Mesothelial cell of epicardium (in vitro differentiated cells): ENCODE measurements at regions not wholly inside any gene's neighbourhood (a gene's known extent, or its start where the extent isn't known, plus 50 kb on each side); places are given as distances from the start of the nearest gene placed in this dataset.
A peak's percentile ranks its signal among the peaks of the same experiment; 100 is the strongest.

Experiments
- DNase-seq, 2 experiments: peaks; one replicate each; pipeline ENCODE4 v3.0.0; 2021; ENCODE audit warnings: low spot score in 2 of 2; ENCODE audit not compliant: unreplicated experiment in 2 of 2
- H3K27ac Mint-ChIP-seq: 2 replicates; pipeline ENCODE4 v1.8.0; 2021; ENCODE audit warnings: mixed read lengths
- H3K27me3 Mint-ChIP-seq: 2 replicates; pipeline ENCODE4 v1.8.0; 2021; ENCODE audit warnings: low read depth, mixed read lengths
- H3K36me3 Mint-ChIP-seq: 2 replicates; pipeline ENCODE4 v1.8.0; 2021; ENCODE audit warnings: mixed read lengths
- H3K4me1 Mint-ChIP-seq: 2 replicates; pipeline ENCODE4 v1.8.0; 2021; ENCODE audit warnings: mixed read lengths
- H3K4me3 Mint-ChIP-seq: 2 replicates; pipeline ENCODE4 v1.8.0; 2021; ENCODE audit warnings: mild to moderate bottlenecking, moderate library complexity, mixed read lengths
- H3K9me3 Mint-ChIP-seq: 2 replicates; pipeline ENCODE4 v1.8.0; 2021; ENCODE audit warnings: mixed read lengths
- TF ChIP-seq, protein P1 (sequence below): fragments of 200-600 bp; sonication (generic); IDR thresholded peaks from one replicate; pipeline ENCODE4 v1.5.0; 2021; ENCODE audit warnings: antibody characterized with exemption; ENCODE audit not compliant: unreplicated experiment

- Mint-ChIP-seq H3K9me3 (no peaks in the 10 kb centered on the region), H3K4me3 (no peak overlapping the region), H3K4me1 (peaks cover 6% of the 10 kb centered on the region)
Measured at GRCh38 chr9:91042541-91042940, 240.9 kb downstream of the SYK start.

GRCh38 chr9:91043056-91043810, 241.6 kb downstream of the SYK start:
- peaks cover 3% of the 10 kb centered on the region for H3K27me3 Mint-ChIP-seq
- no peaks in the 10 kb centered on the region for H3K36me3 Mint-ChIP-seq
- H3K4me3 Mint-ChIP-seq = no peak overlapping the region
- no peaks in the 10 kb centered on the region for H3K9me3 Mint-ChIP-seq
- no peak overlapping the region for H3K27ac Mint-ChIP-seq
- DNase-seq = peak in 1 of 2 experiments; percentile 24
- peaks cover 4% of the 10 kb centered on the region for H3K4me1 Mint-ChIP-seq
- TF ChIP-seq, protein P1, sequence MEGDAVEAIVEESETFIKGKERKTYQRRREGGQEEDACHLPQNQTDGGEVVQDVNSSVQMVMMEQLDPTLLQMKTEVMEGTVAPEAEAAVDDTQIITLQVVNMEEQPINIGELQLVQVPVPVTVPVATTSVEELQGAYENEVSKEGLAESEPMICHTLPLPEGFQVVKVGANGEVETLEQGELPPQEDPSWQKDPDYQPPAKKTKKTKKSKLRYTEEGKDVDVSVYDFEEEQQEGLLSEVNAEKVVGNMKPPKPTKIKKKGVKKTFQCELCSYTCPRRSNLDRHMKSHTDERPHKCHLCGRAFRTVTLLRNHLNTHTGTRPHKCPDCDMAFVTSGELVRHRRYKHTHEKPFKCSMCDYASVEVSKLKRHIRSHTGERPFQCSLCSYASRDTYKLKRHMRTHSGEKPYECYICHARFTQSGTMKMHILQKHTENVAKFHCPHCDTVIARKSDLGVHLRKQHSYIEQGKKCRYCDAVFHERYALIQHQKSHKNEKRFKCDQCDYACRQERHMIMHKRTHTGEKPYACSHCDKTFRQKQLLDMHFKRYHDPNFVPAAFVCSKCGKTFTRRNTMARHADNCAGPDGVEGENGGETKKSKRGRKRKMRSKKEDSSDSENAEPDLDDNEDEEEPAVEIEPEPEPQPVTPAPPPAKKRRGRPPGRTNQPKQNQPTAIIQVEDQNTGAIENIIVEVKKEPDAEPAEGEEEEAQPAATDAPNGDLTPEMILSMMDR = no peak

More at GRCh38 chr9:91042541-91042940, 240.9 kb downstream of the SYK start:
- no peaks in the 10 kb centered on the region for H3K27me3 Mint-ChIP-seq
- no peaks in the 10 kb centered on the region for H3K36me3 Mint-ChIP-seq
- DNase-seq = peak in 1 of 2 experiments; percentile 20
- TF ChIP-seq, protein P1 = no peak
- no peak overlapping the region for H3K27ac Mint-ChIP-seq

DNA sequence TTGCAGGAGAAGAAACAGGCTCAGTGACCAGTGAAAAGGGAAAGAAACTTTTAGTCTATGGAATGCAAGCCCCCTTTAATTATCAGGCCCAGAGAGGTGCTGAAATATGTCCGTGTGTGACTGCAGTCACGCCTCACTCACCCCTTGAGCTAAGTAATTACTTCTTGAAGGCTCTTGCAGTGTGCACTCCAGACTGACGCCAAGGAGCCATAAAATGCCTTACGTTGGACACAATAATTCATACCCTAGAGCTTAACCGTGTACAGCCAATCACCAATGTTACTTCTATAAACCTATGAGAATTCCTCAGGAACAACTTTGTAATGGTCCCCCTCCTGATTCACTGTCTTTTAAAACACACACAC, 242.2 kb downstream of the SYK start:
- peaks cover 5% of the 10 kb centered on the region for H3K27me3 Mint-ChIP-seq

DNA sequence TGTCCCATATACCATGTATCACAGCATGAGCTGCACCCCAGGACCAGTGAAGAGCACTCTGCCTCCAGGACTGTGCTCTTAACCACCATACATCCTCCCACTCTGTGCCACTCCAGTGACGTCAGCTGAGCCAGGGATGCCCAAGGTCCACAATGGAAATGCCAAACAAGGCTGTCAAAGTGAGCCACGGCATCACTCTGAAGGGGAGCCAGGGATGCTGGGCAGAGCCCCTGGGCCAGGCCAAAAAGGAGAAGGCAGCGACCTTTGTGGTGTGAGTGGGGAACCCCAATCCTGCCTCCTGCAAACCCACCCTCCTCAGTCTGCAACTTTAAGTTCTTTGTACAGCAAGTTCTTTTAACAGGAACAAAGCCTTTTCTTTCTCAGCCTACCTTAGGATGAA, 242.7 kb downstream of the SYK start:
- Mint-ChIP-seq H3K4me3 (no peak overlapping the region), H3K9me3 (no peaks in the 10 kb centered on the region), H3K27me3 (peaks cover 5% of the 10 kb centered on the region), H3K36me3 (no peaks in the 10 kb centered on the region), H3K4me1 (peaks cover 4% of the 10 kb centered on the region), H3K27ac (no peak overlapping the region)
- TF ChIP-seq, protein P1 = no peak
- DNase-seq = no peak

More for the DNA sequence above, 242.2 kb downstream of the SYK start:
- Mint-ChIP-seq H3K4me3 (no peak overlapping the region), H3K27ac (no peak overlapping the region), H3K36me3 (no peaks in the 10 kb centered on the region), H3K4me1 (peaks cover 4% of the 10 kb centered on the region), H3K9me3 (no peaks in the 10 kb centered on the region)
- DNase-seq = no peak
- TF ChIP-seq, protein P1 = no peak

DNA sequence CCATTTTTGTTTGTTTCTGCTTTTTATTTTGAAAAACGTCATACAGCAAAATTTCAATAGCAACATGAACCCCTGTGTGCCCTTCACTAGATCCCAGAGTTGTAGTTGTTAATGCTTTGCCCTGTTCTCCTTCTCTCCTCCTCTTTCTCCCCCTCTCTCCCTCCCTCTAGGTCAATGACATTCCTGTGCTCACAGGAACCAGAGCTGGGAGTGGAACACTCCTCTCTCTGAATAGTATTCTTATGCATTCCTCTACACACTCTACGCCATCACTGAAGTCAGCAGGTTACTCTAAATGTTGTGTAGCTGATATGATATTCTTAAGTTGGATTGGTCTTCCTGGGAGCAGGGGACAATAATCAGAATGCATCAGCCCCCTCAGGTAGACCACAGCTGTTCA, 243.4 kb downstream of the SYK start:
- no peak overlapping the region for H3K27ac Mint-ChIP-seq

More for the DNA sequence above, 243.4 kb downstream of the SYK start:
- no peaks in the 10 kb centered on the region for H3K36me3 Mint-ChIP-seq
- H3K27me3 Mint-ChIP-seq = peaks cover 5% of the 10 kb centered on the region
- peaks cover 4% of the 10 kb centered on the region for H3K4me1 Mint-ChIP-seq
- DNase-seq = no peak
- TF ChIP-seq, protein P1 = no peak
- no peaks in the 10 kb centered on the region for H3K9me3 Mint-ChIP-seq
- H3K4me3 Mint-ChIP-seq = no peak overlapping the region
